ENCODE measurements at regions not wholly inside any gene's neighbourhood (a gene's known extent, or its start where the extent isn't known, plus 50 kb on each side); places are given as distances from the start of the nearest gene placed in this dataset.

GRCh38 chr5:120362426-120362825, 101.7 kb upstream of the PRR16 start:
- DNase-seq = no peak

- DNase-seq = no peak
These were observed 98.2 kb upstream of the PRR16 start for GRCh38 chr5:120365656-120366446.

- DNase-seq = no peak
These were observed 96.0 kb upstream of the PRR16 start for GRCh38 chr5:120367896-120368634.

GRCh38 chr5:120368923-120369715, 95.0 kb upstream of the PRR16 start:
- DNase-seq = no peak

GRCh38 chr5:120372899-120373298, 91.2 kb upstream of the PRR16 start:
- no peak for DNase-seq

- DNase-seq = no peak
These were observed 88.9 kb upstream of the PRR16 start for GRCh38 chr5:120375248-120375647.

- DNase-seq = no peak
These were observed 83.5 kb upstream of the PRR16 start for GRCh38 chr5:120380644-120381043.

- no peak for DNase-seq
These were observed 81.3 kb upstream of the PRR16 start for GRCh38 chr5:120382833-120383232.

GRCh38 chr5:120386981-120387380, 77.1 kb upstream of the PRR16 start:
- DNase-seq = no peak

- peak; percentile 73 for DNase-seq
These were observed 75.9 kb upstream of the PRR16 start for GRCh38 chr5:120388016-120388781.

- DNase-seq = no peak
These were observed 69.8 kb upstream of the PRR16 start for GRCh38 chr5:120394259-120394658.

- DNase-seq = peak; percentile 77
These were observed 67.9 kb upstream of the PRR16 start for GRCh38 chr5:120396186-120396585.

- DNase-seq = no peak
These were observed 63.7 kb upstream of the PRR16 start for GRCh38 chr5:120400356-120400755.

GRCh38 chr5:120402606-120403005, 61.5 kb upstream of the PRR16 start:
- no peak for DNase-seq

GRCh38 chr5:120405286-120405864, 58.7 kb upstream of the PRR16 start:
- peak; percentile 41 for DNase-seq

GRCh38 chr5:120405923-120406322, 58.2 kb upstream of the PRR16 start:
- peak; percentile 70 for DNase-seq

GRCh38 chr5:120413686-120414085, 50.4 kb upstream of the PRR16 start:
- DNase-seq = no peak

All from NCI-H226 (cell line).